ENCODE measurements at regions not wholly inside any gene's neighbourhood (a gene's known extent, or its start where the extent isn't known, plus 50 kb on each side); places are given as distances from the start of the nearest gene placed in this dataset.

GRCh38 chr16:73869126-73869525 is 427.5 kb upstream of the PSMD7 start:
- TF ChIP-seq CTCF (conservative IDR thresholded peaks at IDR 0.05) (no peak), ZFX (IDR thresholded peaks at IDR 0.05) (no peak)

All from C4-2B (cell line).